ENCODE measurements at regions not wholly inside any gene's neighbourhood (a gene's known extent, or its start where the extent isn't known, plus 50 kb on each side); places are given as distances from the start of the nearest gene placed in this dataset.

DNA sequence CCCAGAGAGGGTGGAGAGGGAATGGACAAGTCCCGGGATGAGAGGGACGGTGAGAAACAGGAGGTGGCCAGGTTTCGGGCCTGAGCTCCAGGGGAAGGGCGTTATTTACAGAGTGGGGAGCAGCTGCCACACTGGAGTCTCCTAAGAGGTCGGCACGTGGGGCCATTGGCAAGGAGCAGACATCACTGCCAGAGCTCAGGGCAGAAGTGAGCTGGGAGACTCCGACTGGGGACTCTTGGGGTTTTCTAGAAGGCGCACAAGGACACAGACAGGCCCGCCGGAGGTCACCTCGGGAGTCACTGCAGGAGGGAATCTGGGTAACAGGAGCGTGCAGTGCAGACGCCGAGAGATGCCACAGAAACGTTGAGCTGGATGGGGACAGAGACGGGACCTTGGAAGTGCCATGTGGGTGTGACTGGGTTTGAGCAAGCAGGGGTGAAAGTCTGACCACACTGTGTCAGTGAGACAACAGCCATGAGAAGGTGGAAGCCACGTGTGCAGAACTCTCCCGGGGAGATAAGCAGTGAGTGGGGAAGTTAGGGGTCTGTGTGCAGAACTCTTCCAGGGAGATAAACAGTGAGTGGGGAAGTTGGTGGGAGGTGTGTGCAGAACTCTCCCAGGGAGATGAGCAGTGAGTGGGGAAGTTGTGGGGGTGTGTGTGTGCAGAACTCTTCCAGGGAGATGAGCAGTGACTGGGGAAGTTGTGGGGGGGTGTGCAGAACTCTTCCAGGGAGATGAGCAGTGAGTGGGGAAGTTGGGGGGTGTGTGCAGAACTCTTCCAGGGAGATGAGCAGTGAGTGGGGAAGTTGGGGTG, 187.5 kb downstream of the SHANK2 start:
- no peak for TF ChIP-seq POLR2A (IDR thresholded peaks at IDR 0.05)
- TF ChIP-seq, protein P1, sequence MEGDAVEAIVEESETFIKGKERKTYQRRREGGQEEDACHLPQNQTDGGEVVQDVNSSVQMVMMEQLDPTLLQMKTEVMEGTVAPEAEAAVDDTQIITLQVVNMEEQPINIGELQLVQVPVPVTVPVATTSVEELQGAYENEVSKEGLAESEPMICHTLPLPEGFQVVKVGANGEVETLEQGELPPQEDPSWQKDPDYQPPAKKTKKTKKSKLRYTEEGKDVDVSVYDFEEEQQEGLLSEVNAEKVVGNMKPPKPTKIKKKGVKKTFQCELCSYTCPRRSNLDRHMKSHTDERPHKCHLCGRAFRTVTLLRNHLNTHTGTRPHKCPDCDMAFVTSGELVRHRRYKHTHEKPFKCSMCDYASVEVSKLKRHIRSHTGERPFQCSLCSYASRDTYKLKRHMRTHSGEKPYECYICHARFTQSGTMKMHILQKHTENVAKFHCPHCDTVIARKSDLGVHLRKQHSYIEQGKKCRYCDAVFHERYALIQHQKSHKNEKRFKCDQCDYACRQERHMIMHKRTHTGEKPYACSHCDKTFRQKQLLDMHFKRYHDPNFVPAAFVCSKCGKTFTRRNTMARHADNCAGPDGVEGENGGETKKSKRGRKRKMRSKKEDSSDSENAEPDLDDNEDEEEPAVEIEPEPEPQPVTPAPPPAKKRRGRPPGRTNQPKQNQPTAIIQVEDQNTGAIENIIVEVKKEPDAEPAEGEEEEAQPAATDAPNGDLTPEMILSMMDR (IDR thresholded peaks at IDR 0.05), result no peak

All from sigmoid colon (tissue), 3 donors.